Memory B cell (primary cell): ENCODE measurements at regions not wholly inside any gene's neighbourhood (a gene's known extent, or its start where the extent isn't known, plus 50 kb on each side); places are given as distances from the start of the nearest gene placed in this dataset.
"Not testable (repeated sequence)": the region's sequence is repeated elsewhere in the genome, so short reads cannot be mapped to it uniquely, and the experiment has no call there.

Experiments
- ATAC-seq: fragments of 150-1000 bp; cut with Tn5 transposase; 2 replicates; pipeline ENCODE4 v1.10.0; 2021; ENCODE audit warnings: low read depth, mild to moderate bottlenecking, moderate library complexity
- DNase-seq, 2 donors: peaks; one replicate each; pipeline ENCODE4 v3.0.0; 2022; ENCODE audit warnings: low spot score in 2 of 2
- H3K27ac Mint-ChIP-seq: one replicate; pipeline ENCODE4 v1.8.0; 2022; ENCODE audit warnings: mild to moderate bottlenecking, moderate library complexity, mixed read lengths
- H3K27me3 Mint-ChIP-seq: one replicate; pipeline ENCODE4 v1.8.0; 2022; ENCODE audit warnings: mixed read lengths
- H3K36me3 Mint-ChIP-seq: one replicate; pipeline ENCODE4 v1.8.0; 2022; ENCODE audit warnings: mild to moderate bottlenecking, mixed read lengths
- H3K4me1 Mint-ChIP-seq: one replicate; pipeline ENCODE4 v1.8.0; 2022; ENCODE audit warnings: mixed read lengths
- H3K4me3 Mint-ChIP-seq: one replicate; pipeline ENCODE4 v1.8.0; 2022; ENCODE audit warnings: mild to moderate bottlenecking, moderate library complexity, mixed read lengths
- H3K9me3 Mint-ChIP-seq: one replicate; pipeline ENCODE4 v1.8.0; 2022; ENCODE audit warnings: mixed read lengths

DNA sequence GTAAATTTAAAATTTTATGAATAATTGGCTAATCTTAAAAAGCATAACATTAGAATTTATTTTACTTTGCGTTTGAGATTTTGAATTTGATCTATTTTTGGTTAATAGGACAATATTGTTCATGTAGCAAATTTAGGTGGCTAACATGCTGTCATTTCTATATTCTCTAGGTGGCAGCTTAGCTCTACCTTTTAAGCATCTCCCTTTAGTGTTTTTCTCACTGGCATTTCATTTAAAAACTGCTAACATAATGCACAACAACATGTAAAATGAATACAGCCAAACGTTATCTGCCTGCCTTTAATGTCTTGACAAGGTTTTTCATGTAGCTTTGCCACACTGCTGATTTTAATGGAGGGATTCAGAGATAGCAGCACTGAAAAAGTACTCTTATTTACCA is 272.4 kb upstream of the FBXO33 start:
- DNase-seq (no peak), ATAC-seq (no peak)
- no peaks in the 10 kb centered on the region for H3K4me1 Mint-ChIP-seq
- H3K4me3 Mint-ChIP-seq, result no peak overlapping the region
- peaks cover 2% of the 10 kb centered on the region for H3K36me3 Mint-ChIP-seq
- H3K27ac Mint-ChIP-seq, result no peak overlapping the region
- no peaks in the 10 kb centered on the region for H3K27me3 Mint-ChIP-seq
- H3K9me3 Mint-ChIP-seq, result peaks cover 11% of the 10 kb centered on the region

DNA sequence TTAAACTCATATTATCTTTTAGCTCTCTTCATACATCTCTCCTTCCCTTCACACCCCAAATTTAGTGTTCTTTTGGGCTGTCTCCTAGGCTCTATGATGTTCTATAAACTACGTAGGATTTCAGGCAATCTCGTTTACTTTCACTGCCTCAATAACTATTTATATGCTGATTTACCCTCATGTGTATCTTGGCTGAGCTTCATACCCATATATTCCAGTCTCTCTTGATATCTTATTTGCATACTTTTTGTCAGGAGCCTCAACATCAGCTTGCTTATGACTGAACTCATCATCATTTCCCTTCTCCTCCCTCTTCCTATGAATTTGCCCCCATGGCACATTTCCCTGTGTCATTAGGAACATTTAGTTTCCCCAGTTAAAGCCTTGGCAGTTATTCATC is 262.1 kb upstream of the FBXO33 start:
- no peak overlapping the region for H3K4me3 Mint-ChIP-seq
- no peak overlapping the region for H3K27ac Mint-ChIP-seq
- peaks cover 8% of the 10 kb centered on the region for H3K9me3 Mint-ChIP-seq
- DNase-seq (no peak), ATAC-seq (no peak)
- no peaks in the 10 kb centered on the region for H3K36me3 Mint-ChIP-seq
- no peaks in the 10 kb centered on the region for H3K27me3 Mint-ChIP-seq
- H3K4me1 Mint-ChIP-seq, result no peaks in the 10 kb centered on the region

DNA sequence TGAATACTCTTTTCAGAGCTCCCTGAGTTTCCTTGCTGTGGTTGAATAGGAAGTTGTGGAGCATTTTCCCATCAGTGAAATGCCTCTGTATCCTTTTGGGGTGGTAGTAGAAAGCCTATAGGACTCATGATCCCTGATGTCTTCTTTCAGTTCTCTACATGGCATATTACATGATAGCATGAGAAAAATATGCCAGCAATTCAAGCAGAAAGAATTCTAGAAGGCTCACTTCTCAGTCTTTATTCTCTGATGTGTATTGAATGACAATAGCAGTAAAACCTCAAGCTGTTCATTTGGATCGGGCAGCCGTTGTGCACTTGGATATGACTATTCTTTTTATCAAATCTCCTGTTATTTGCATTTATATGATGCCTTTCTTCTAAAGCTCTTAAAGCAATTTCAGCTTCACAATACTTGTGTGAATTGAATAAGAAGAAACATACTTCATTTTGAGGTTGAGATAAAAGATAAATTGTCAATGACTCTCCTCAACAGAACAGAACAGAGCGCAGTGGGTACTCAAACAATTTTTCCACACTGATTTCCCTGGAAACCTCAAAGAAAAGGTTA is 251.5 kb upstream of the FBXO33 start:
- Mint-ChIP-seq H3K4me3 (no peak overlapping the region), H3K27me3 (no peaks in the 10 kb centered on the region)

DNA sequence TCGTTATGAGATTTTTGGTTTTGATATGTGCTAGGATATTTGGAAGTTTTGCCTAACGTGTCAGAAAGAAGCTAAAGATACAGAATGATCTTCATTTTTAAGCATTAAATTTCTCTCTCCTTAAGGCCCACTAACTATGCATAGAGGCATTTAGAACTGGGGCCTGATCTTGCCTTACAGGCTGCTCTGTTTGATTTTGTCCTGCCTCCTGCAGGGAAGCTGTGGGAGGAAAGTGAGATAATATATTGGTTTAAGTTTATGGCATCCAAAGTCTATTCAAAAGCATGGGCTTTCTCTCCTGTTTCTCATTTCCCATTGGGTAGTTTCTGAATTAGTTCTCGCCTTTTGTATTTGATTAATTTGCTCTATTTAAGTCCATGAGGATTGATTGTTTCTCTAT is 250.3 kb upstream of the FBXO33 start:
- no peak for ATAC-seq
- peaks cover 2% of the 10 kb centered on the region for H3K4me1 Mint-ChIP-seq
- no peak for DNase-seq
- H3K27ac Mint-ChIP-seq, result no peak overlapping the region
- H3K9me3 Mint-ChIP-seq, result no peaks in the 10 kb centered on the region
- no peak overlapping the region for H3K4me3 Mint-ChIP-seq
- no peaks in the 10 kb centered on the region for H3K27me3 Mint-ChIP-seq
- no peaks in the 10 kb centered on the region for H3K36me3 Mint-ChIP-seq

More for the DNA sequence above, 251.5 kb upstream of the FBXO33 start:
- Mint-ChIP-seq H3K4me1 (peaks cover 2% of the 10 kb centered on the region), H3K9me3 (no peaks in the 10 kb centered on the region), H3K36me3 (no peaks in the 10 kb centered on the region), H3K27ac (no peak overlapping the region)
- DNase-seq, result no peak
- no peak for ATAC-seq

DNA sequence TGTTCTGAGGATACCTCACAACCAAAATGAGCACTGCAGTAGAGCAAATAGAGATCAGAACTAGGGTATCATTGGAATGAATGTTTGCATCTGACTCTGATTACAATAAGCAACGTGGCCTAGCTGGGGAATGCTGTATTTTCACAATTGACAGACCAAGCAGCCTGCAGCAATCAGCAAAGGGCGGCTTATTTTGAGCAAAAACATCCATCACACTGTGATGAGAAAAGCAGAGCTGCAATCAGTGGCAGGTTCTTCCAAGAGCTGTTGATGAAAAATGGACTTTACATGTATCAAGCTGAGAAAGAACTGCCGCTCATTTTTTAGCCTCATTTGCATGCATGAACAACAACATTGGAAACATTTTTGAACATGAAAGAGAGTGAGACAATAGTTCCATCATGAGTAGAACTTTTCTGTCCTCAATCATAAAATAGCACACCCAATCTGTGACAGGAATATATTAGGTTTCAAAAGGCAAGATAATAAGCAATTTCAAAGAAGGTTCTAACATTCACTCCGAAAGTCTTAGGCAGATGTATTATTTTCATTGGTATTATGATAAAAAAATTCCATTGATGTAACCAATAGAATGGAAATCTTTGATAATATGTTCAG is 249.7 kb upstream of the FBXO33 start:
- peaks cover 2% of the 10 kb centered on the region for H3K4me1 Mint-ChIP-seq
- no peaks in the 10 kb centered on the region for H3K36me3 Mint-ChIP-seq
- H3K9me3 Mint-ChIP-seq, result no peaks in the 10 kb centered on the region
- no peak overlapping the region for H3K27ac Mint-ChIP-seq
- DNase-seq (no peak), ATAC-seq (no peak)
- no peak overlapping the region for H3K4me3 Mint-ChIP-seq
- no peaks in the 10 kb centered on the region for H3K27me3 Mint-ChIP-seq

DNA sequence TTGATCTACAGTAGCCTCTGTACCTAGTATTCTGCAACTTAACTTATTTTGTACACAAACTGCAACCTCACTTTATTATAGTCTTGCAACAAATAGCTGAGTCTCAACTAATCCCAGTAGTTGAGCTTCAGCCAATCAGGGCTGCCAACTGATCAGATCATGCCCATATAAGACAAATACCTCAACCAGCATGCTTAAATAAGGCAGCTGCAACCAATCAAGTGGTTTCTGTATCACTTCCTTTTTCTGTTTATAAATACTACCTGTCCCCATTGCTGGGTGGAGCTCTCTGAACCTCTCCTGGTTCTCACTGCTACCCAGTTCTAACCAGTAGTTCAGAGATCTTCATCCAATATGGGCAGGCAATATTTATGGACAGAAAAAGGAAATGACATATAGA is 248.5 kb upstream of the FBXO33 start:
- ATAC-seq, result peak; percentile 55
- H3K4me3 Mint-ChIP-seq, result no peak overlapping the region
- no peak for DNase-seq
- peaks cover 2% of the 10 kb centered on the region for H3K4me1 Mint-ChIP-seq
- H3K27ac Mint-ChIP-seq, result no peak overlapping the region
- no peaks in the 10 kb centered on the region for H3K27me3 Mint-ChIP-seq
- H3K36me3 Mint-ChIP-seq, result no peaks in the 10 kb centered on the region
- no peaks in the 10 kb centered on the region for H3K9me3 Mint-ChIP-seq

DNA sequence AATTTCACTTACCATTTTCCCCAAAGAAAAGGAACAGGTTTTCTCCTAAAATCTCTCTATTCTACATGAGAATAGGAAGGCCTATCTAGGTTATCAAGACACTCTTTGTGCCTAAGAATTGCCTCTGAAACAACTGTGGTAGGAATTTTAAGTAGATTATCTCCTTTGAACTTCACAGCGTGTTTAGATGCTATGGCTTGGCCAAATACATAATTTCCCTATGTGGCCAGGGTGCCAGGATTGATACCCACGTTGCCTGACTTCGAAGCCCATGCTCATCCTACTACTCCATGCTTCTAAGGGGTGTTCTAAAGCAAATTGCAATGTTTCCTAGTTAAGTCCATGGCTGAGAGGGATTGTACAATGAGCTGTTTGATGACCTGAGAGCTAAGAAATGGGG is 241.5 kb upstream of the FBXO33 start:
- H3K27me3 Mint-ChIP-seq, result no peaks in the 10 kb centered on the region
- no peak overlapping the region for H3K27ac Mint-ChIP-seq
- ATAC-seq (no peak), DNase-seq (no peak)
- no peaks in the 10 kb centered on the region for H3K36me3 Mint-ChIP-seq
- H3K4me1 Mint-ChIP-seq, result no peaks in the 10 kb centered on the region
- no peak overlapping the region for H3K4me3 Mint-ChIP-seq
- H3K9me3 Mint-ChIP-seq, result no peaks in the 10 kb centered on the region

DNA sequence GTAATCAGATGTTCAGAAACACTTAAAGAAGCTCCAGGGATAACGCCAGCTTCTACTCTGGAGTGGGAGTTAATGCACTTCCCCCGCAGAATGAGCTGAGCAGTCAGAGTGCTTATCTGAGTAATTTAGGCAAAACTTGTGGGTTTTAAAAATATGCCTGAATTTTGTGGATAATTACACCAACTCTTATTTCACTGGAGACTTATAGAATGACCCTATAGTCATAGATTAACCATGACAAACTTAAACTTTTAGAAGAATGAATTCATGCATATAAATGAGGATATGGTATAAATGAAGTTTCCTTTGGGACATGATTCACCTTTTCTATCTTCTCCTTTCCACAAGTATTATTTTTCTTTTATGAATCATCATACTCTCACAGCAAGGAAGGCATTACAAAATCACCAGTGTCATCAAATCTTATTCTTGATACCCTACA is 241.1 kb upstream of the FBXO33 start:
- Mint-ChIP-seq H3K36me3 (no peaks in the 10 kb centered on the region), H3K4me3 (no peak overlapping the region), H3K27me3 (no peaks in the 10 kb centered on the region), H3K27ac (no peak overlapping the region), H3K4me1 (no peaks in the 10 kb centered on the region), H3K9me3 (no peaks in the 10 kb centered on the region)
- DNase-seq, result no peak
- no peak for ATAC-seq

DNA sequence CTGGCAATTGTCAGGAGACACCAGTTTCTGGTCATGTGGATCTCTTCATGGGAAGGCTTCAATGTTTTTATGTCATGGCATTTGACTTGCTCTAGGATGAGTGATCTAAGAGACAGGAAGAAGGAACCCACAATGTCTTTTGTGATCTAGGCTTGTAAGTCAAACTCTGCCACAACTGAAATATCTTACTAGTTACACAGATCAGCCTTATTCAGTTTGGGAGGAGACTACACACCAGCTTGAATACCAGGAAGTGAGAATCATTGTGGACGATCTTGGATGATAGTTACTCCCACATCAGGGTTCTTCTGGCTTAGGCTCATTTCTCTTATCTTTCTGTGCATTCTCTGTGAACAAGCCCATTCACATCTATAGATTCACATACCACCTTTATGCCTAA is 236.2 kb upstream of the FBXO33 start:
- DNase-seq, result no peak
- Mint-ChIP-seq H3K36me3 (no peaks in the 10 kb centered on the region), H3K4me3 (no peak overlapping the region), H3K4me1 (no peaks in the 10 kb centered on the region), H3K9me3 (no peaks in the 10 kb centered on the region), H3K27ac (no peak overlapping the region), H3K27me3 (no peaks in the 10 kb centered on the region)
- ATAC-seq, result no peak

DNA sequence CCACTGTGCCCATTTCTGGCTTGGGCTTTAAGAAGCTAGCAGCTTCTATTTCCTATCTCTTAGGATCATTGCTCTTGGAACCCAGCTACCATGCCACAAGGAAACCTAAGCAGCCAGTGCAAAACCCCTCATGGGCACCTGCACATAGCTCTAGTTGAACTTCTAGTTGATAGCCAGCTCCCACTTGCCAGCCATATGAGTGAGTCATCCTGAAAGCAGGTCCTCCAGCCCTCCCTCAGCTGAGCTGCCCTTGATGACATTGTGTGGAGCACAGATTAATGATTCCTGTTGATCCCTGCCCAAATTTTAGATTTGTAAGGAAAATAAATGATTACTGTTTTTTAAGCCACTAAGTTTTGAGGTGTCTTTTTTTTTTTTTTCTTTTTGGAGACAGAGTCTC is 234.2 kb upstream of the FBXO33 start:
- H3K4me1 Mint-ChIP-seq, result no peaks in the 10 kb centered on the region
- no peaks in the 10 kb centered on the region for H3K27me3 Mint-ChIP-seq
- H3K36me3 Mint-ChIP-seq, result no peaks in the 10 kb centered on the region
- DNase-seq (no peak), ATAC-seq (no peak)
- no peaks in the 10 kb centered on the region for H3K9me3 Mint-ChIP-seq
- no peak overlapping the region for H3K4me3 Mint-ChIP-seq
- no peak overlapping the region for H3K27ac Mint-ChIP-seq

DNA sequence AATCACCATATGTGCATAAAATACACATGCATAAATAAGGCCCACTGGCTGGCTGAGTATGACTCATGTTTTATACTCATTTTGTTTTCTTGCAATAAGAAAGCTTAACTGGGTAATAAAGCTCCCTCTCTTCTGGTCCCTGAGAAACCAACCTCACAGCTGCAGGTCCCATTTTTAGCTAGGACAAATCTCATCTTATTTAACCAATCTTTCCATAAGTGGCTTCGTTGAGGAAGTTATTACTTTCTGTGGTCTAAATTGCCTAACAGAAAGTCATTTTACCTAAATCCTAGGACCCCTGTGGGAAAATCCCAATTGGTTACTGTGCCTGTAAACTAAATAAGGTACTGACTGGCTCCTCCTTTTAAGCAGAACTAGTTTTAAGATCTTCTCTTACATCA is 232.8 kb upstream of the FBXO33 start:
- no peak overlapping the region for H3K27ac Mint-ChIP-seq
- no peaks in the 10 kb centered on the region for H3K27me3 Mint-ChIP-seq
- DNase-seq (no peak), ATAC-seq (no peak)
- no peaks in the 10 kb centered on the region for H3K9me3 Mint-ChIP-seq
- no peak overlapping the region for H3K4me3 Mint-ChIP-seq
- H3K4me1 Mint-ChIP-seq, result no peaks in the 10 kb centered on the region
- H3K36me3 Mint-ChIP-seq, result no peaks in the 10 kb centered on the region

DNA sequence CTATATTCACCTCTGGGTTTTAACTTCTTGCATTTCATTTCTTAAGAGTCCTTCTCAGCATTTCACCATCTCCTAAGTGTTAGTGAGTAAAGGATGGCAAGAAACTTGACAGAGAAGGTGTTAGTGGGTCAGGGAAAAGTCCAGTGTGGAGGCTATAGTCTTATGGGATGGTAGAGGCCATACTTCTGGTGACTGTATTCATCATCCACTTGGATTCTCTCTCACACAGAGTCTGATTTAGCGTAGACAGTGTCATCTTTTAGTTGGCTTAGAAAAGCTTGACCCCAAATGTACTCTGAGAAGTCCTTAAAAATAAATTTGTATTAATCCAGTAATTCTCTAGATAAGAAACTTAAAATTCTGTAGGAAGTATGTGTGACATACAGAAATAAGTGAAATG is 232.4 kb upstream of the FBXO33 start:
- no peak overlapping the region for H3K27ac Mint-ChIP-seq

DNA sequence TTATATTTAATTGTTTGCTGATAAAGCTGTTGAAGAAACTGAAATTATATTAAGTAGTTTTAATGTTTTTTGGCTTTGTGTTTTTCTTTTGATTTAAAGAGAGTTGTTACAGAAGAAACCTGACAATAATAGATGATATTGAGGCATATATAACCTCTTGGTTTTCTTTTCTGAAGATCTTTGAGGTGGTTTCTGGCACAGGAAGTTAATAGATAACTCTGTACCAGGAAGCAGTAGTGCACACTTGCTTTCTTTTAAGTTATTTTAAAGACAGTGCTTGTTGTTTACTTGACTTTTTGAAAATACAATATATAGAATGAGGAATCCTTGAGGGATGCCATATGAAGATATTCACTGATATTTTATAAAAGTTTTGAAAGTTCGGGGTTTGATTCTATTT is 209.0 kb upstream of the FBXO33 start:
- Mint-ChIP-seq H3K27me3 (no peaks in the 10 kb centered on the region), H3K4me1 (no peaks in the 10 kb centered on the region), H3K4me3 (no peak overlapping the region), H3K27ac (no peak overlapping the region), H3K36me3 (peaks cover 1% of the 10 kb centered on the region), H3K9me3 (peaks cover 11% of the 10 kb centered on the region)
- DNase-seq (no peak), ATAC-seq (no peak)

More for the DNA sequence above, 232.4 kb upstream of the FBXO33 start:
- Mint-ChIP-seq H3K27me3 (no peaks in the 10 kb centered on the region), H3K4me3 (no peak overlapping the region), H3K9me3 (no peaks in the 10 kb centered on the region), H3K4me1 (no peaks in the 10 kb centered on the region), H3K36me3 (no peaks in the 10 kb centered on the region)
- ATAC-seq, result no peak
- DNase-seq, result no peak

DNA sequence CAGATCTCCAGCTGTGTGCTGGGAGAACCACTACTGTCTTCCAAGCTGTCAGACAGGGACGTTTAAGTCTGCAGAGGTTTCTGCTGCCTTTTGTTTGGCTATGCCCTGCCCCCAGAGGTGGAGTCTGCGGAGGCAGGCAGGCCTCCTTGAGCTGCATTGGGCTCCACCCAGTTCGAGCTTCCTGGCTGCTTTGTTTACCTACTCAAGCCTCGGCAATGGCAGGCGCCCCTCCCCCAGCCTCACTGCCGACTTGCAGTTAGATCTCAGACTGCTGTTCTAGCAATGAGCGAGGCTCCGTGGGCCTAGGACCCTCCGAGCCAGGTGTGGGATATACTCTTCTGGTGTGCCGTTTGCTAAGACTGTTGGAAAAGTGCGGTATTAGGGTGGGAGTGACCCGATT is 206.8 kb upstream of the FBXO33 start:
- ATAC-seq, H3K27me3 Mint-ChIP-seq, H3K4me3 Mint-ChIP-seq, H3K27ac Mint-ChIP-seq, DNase-seq, H3K36me3 Mint-ChIP-seq, H3K4me1 Mint-ChIP-seq: not testable (repeated sequence)
- peaks cover 11% of the 10 kb centered on the region for H3K9me3 Mint-ChIP-seq

DNA sequence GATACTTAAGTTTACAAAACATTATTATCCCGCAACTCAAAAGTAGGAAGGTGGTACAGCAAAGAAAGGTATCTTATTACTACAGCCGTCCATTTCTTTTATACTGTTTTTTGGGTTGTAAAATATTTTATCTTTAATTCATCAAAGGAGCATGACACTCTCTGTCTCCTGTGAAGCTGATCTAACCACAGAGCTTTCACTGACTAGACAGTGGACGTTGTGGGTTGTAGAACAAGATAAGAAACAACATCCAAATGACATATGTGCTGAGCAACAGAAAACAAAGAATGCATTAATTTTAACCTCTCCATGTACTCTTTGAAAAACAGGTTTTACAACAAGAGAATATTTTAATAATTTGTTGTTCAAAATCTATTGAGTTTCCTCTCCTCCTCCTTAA is 195.9 kb upstream of the FBXO33 start:
- DNase-seq (no peak), ATAC-seq (no peak)
- Mint-ChIP-seq H3K4me3 (no peak overlapping the region), H3K27ac (no peak overlapping the region), H3K36me3 (no peaks in the 10 kb centered on the region), H3K9me3 (peaks cover 8% of the 10 kb centered on the region), H3K4me1 (no peaks in the 10 kb centered on the region), H3K27me3 (no peaks in the 10 kb centered on the region)
